Progenitor cell of endocrine pancreas (in vitro differentiated cells): ENCODE measurements at regions not wholly inside any gene's neighbourhood (a gene's known extent, or its start where the extent isn't known, plus 50 kb on each side); places are given as distances from the start of the nearest gene placed in this dataset.

ENCODE experiments used
- DNase-seq: peaks from one replicate; pipeline ENCODE4 v3.0.0; 2021; ENCODE audit warnings: low spot score; ENCODE audit not compliant: unreplicated experiment
- H3K27ac Mint-ChIP-seq: 2 replicates; pipeline ENCODE4 v1.8.0; 2021; ENCODE audit warnings: mild to moderate bottlenecking, moderate library complexity, mixed read lengths
- H3K27me3 Mint-ChIP-seq: 2 replicates; pipeline ENCODE4 v1.8.0; 2021; ENCODE audit warnings: mixed read lengths
- H3K36me3 Mint-ChIP-seq: 2 replicates; pipeline ENCODE4 v1.8.0; 2022; ENCODE audit warnings: mixed read lengths; ENCODE audit not compliant: insufficient read depth
- H3K4me1 Mint-ChIP-seq: 2 replicates; pipeline ENCODE4 v1.8.0; 2021; ENCODE audit warnings: low read depth, mixed read lengths
- H3K4me3 Mint-ChIP-seq: 2 replicates; pipeline ENCODE4 v1.8.0; 2021; ENCODE audit warnings: low read depth, mild to moderate bottlenecking, moderate library complexity, mixed read lengths
- H3K9me3 Mint-ChIP-seq: 2 replicates; pipeline ENCODE4 v1.8.0; 2021; ENCODE audit warnings: low read depth, mixed read lengths
- TF ChIP-seq, protein P1 (sequence below): fragments of 200-600 bp; sonication (generic); IDR thresholded peaks from one replicate; pipeline ENCODE4 v1.5.0; 2021; ENCODE audit warnings: antibody characterized with exemption, mild to moderate bottlenecking; ENCODE audit not compliant: unreplicated experiment

DNA sequence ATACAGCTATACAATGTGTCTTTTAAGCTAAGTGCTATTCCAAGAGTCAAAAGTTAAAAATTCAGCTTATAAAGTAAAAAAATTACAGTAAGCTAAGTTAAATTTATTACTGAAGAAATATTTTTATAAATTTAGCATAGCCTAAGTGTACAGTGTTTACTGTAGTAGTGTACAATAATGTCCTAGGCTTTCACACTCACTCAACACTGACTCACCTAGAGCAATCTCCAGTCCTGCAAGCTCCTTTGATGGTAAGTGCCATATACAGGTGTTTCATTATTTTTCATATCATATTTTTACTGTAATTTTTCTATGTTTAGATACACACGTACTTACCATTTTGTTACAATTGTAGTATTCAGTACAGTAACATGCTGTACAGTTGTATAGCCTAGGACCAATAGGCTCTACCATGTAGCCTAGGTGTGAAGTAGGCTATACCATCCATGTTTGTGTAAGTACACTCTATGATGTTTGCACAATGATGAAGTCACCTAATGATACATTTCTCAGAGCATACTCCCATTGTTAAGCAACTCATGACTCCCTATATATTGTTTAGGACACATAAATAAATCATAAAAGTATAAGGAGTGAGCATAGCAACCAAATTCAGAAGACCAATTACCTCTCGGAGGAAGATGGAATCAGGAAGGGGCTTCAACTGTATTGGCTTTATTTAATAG is 165.1 kb upstream of the SLC30A5 start:
- no peak overlapping the region for H3K4me3 Mint-ChIP-seq

DNA sequence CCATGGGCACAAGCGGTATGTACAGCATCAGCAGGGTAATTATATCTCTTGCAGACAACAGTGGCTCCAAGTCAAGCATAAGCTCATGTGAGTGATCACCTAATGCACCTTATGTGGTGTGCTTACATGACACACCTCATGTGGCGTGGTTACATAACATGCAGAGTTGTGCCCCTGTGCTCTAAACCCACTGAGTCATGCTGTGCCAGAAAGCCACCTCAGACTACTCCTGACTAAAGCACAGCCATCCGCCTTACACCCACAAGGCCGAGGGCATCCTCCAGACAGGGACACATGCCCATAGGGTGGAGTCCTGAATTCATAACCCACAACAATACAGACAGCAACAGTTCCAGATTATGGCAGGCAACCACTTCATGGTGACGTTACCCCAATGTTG is 163.7 kb upstream of the SLC30A5 start:
- Mint-ChIP-seq H3K27me3 (no peaks in the 10 kb centered on the region), H3K4me3 (no peak overlapping the region), H3K4me1 (no peaks in the 10 kb centered on the region), H3K27ac (no peak overlapping the region), H3K36me3 (no peaks in the 10 kb centered on the region), H3K9me3 (peaks cover 24% of the 10 kb centered on the region)
- DNase-seq = no peak
- TF ChIP-seq, protein P1, sequence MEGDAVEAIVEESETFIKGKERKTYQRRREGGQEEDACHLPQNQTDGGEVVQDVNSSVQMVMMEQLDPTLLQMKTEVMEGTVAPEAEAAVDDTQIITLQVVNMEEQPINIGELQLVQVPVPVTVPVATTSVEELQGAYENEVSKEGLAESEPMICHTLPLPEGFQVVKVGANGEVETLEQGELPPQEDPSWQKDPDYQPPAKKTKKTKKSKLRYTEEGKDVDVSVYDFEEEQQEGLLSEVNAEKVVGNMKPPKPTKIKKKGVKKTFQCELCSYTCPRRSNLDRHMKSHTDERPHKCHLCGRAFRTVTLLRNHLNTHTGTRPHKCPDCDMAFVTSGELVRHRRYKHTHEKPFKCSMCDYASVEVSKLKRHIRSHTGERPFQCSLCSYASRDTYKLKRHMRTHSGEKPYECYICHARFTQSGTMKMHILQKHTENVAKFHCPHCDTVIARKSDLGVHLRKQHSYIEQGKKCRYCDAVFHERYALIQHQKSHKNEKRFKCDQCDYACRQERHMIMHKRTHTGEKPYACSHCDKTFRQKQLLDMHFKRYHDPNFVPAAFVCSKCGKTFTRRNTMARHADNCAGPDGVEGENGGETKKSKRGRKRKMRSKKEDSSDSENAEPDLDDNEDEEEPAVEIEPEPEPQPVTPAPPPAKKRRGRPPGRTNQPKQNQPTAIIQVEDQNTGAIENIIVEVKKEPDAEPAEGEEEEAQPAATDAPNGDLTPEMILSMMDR = no peak

More for the DNA sequence above, 165.1 kb upstream of the SLC30A5 start:
- DNase-seq = no peak
- Mint-ChIP-seq H3K9me3 (peaks cover 20% of the 10 kb centered on the region), H3K4me1 (peaks cover 6% of the 10 kb centered on the region), H3K27me3 (no peaks in the 10 kb centered on the region), H3K27ac (no peak overlapping the region), H3K36me3 (no peaks in the 10 kb centered on the region)
- TF ChIP-seq, protein P1 = no peak

DNA sequence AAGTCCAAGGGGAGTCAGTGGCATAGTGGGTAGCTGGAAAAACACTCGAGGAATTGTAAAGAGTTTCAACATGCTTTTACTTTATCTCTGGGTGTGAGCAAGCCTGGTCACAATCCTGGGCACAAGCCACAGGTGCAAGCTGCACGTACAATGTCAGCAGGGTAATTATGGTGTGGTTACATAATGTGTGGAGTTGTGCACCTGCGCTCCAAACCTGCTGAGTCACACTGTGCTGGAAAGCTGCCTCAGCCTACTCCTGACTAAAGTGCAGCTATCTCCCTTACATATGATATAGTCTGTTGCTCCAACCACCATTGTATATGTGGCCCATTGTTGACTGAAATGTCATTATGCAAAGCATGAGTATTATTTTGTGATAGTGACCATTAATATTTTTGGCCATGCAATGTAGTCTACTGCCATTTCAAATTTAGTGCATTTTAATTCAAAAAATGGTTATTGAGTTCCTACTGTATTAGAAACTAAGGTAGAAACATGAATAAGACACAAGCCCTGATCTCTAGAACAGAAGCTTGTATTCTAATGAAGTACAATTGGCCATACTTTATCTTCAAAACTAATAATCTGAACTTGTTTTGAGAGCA is 160.9 kb upstream of the SLC30A5 start:
- no peak overlapping the region for H3K4me3 Mint-ChIP-seq
- no peak for DNase-seq
- H3K36me3 Mint-ChIP-seq = no peaks in the 10 kb centered on the region
- H3K27ac Mint-ChIP-seq = no peak overlapping the region
- TF ChIP-seq, protein P1 = no peak
- H3K9me3 Mint-ChIP-seq = peaks cover 24% of the 10 kb centered on the region
- no peaks in the 10 kb centered on the region for H3K27me3 Mint-ChIP-seq
- H3K4me1 Mint-ChIP-seq = no peaks in the 10 kb centered on the region

DNA sequence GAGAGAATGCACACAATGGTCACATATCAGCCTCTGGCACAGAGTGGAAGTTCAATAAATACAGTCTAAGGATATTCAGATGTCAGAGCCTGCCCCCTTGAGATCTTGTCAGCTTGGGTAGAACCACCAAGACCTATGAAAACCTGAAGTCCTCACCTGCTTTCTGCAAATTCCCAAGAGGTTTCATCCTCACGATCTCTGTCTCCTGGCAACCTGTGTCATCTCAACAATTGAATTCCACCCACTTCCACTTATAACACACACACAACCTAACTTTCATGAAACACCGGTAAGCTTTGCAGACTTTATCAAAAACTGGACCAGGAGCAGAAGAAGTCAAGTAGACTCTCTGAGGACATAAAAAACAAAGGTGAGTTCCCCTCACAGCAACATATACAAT is 151.6 kb upstream of the SLC30A5 start:
- Mint-ChIP-seq H3K4me3 (no peak overlapping the region), H3K27ac (no peak overlapping the region), H3K27me3 (peaks cover 3% of the 10 kb centered on the region), H3K36me3 (peaks cover 1% of the 10 kb centered on the region), H3K4me1 (no peaks in the 10 kb centered on the region), H3K9me3 (peaks cover 14% of the 10 kb centered on the region)
- DNase-seq = no peak
- TF ChIP-seq, protein P1 = no peak

DNA sequence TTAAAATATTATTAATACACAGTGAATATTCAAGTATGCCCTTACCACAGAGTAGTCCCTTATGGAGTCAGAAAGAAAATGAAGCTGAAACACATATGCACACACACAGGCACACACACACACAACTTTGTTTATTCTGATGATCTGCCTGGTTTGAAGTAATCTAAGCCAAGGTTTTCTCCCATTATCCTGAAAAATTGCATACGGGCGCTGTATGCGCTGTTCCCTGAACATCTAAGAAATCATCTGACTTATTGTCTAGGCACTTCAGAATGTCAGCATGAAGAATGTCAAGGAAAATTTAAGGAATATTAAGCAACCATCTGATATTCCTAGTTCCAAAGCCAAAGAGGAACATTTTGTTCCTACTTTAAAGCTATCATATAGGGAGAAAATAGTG is 147.1 kb upstream of the SLC30A5 start:
- H3K4me3 Mint-ChIP-seq = no peak overlapping the region
- TF ChIP-seq, protein P1 = no peak
- no peak for DNase-seq
- H3K27ac Mint-ChIP-seq = no peak overlapping the region
- no peaks in the 10 kb centered on the region for H3K4me1 Mint-ChIP-seq
- H3K27me3 Mint-ChIP-seq = peaks cover 32% of the 10 kb centered on the region
- peaks cover 1% of the 10 kb centered on the region for H3K36me3 Mint-ChIP-seq
- peaks cover 6% of the 10 kb centered on the region for H3K9me3 Mint-ChIP-seq
